GM18858 (cell line): ENCODE measurements at regions not wholly inside any gene's neighbourhood (a gene's known extent, or its start where the extent isn't known, plus 50 kb on each side); places are given as distances from the start of the nearest gene placed in this dataset.
"Not testable (repeated sequence)": the region's sequence is repeated elsewhere in the genome, so short reads cannot be mapped to it uniquely, and the experiment has no call there.

Experiments used
- ATAC-seq: cut with Tn5 transposase; IDR thresholded peaks from one replicate; pipeline ENCODE4 v1.9.1; 2021; ENCODE audit not compliant: unreplicated experiment

DNA sequence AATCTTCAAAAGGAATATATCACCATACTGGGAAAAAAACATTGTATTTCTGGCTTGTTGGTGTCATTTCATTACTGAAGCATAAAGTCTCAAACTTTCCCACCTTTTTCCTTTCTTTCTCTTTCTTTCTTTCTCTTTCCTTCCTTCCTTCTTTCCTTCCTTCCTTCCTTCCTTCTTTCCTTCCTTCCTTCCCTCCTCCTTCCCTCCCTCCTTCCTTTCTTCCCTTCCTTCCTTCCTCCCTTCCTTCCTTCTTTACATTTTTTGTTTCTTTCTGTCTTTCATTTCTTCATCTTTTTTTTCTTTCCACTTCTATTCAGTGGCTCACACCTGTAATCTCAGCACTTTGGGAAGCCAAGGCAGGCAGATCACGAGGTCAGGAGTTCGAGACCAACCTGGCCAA, 1160.7 kb downstream of the PCDH7 start:
- not testable (repeated sequence) for ATAC-seq

DNA sequence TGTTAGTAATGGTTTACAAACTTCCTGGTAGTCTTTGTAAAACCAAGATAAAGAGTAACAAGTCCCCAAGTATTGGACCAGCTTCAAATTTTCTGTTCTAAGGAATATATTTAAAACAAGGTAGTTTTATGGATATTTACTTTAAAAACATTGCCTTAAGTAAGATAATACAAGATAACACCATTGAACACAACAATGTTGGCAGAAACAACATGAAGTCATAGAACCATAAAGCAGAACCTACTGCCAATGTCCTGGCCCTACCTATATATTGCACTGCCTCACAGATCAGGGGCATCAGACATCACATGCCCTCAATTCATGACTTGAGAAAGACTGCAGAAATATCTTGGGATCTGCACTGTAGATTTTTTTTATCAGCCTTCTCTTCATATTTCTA, 1176.2 kb downstream of the PCDH7 start:
- no peak for ATAC-seq

DNA sequence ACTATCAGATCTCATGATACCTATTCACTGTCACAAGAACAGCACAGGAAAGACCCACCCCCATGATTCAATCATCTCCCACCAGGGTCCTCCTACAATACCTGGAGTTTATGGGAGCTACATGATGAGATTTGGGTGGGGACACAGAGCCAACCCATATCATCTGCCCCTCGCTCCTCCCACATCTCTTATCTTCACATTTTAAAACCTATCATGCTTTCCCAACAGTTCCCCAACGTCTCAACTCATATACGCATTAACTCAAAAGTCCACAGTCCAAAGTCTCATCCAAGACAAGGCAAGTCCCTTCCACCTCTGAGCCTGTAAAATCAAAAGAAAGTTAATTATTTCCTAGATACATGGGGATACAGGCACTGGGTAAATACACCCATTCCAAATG, 1185.2 kb downstream of the PCDH7 start:
- ATAC-seq: no peak

DNA sequence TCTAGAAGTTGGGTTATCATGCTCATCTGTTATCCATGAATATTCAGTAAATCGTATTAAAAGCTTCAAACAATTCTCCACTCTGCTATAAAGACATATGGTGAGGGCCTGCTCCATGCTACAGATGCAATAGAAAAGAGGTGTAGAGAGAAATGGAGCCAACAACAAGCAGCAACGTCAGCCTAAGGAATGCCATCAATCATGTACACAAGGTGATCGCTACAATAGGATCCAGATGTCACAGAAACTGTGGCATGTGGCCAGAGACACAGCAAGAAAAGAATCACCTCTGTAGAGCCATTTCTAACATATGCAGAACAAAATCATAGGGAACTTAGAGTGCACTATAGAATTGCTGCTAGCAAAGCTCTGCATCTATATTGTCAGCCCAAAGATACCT, 1188.1 kb downstream of the PCDH7 start:
- no peak for ATAC-seq

DNA sequence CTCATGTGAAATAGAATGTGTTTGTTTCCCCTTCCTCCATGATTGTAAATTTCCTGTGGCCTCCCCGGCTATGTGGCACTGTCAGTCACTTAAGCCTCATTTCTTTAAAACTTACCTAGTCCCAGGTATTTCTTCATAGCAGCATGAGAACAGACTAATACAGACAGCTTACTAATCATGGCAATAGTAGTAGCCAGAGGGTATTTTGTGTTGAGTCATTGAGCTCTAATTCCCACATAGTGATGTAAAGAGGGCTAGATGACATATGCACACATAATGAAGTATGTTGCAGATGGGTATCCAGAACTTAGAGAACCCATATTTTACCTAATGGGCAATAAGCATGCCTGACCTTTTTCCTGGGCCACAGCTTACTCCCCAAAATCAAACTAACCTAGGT, 1197.2 kb downstream of the PCDH7 start:
- ATAC-seq: no peak

DNA sequence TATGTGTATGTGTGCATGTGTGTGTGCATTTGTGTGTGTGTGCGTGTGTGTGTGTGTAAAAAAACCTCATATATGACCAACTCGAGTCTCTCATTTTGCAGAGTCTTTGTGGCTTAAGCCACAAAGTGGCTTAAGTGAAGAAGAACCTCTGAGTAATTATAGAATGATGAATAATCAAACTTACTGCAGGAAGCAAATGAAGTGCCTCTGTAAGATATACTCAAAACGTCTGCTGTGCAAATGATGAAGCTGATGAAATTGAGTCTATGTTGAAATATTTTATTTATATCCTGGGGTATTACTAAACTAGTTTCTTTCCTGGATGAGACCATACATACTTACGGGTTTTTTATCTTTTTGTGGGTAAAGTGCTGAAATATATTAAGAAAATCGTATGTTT, 1198.7 kb downstream of the PCDH7 start:
- no peak for ATAC-seq

DNA sequence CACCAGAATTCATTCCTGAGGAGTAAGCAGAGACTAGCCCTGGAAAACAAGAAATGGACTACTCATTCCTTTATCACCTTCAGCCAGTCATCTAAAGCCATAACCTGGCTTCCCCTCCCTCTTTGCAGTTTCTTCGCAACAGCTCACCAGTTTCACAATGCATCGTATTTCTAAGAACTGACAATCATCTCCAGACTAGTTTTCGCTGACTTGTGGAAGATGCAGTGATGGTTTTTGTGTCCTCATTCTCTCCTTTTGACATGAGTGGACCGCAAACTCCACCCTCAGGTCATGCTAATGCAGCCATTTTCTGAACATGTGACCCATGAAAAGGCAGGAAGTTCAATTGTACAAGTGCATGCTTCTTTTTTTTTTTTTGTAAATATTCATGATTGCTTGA, 1203.5 kb downstream of the PCDH7 start:
- ATAC-seq: no peak

DNA sequence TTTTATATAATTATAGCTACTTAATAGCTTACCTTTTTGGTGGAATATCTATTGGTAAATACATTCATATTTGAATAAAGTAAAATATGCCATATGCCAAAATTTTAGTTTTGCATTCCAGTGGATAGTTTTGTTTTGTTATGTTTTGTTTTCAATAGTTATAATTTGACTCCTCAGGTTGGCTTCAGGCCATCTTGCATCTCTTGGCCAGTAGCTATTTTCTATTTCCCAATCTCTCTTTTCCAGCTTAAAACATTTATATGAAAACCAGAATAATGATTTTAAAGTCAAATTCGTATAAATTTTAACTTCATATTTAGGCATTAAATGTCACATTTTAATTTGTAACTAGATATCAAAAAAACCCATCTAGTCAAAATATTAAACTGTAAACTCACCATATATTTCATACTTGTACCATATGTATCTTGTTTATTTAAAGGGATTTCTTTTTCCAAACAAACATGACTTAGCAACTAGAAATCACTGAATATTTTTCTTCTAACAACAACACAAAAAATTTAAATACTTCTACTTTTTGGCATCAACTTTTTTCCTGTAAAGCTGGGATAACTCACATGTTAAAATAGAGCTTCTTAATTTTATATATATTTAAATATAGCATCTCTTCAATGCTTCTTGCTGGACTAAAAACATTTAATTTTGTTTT, 1209.6 kb downstream of the PCDH7 start:
- no peak for ATAC-seq

DNA sequence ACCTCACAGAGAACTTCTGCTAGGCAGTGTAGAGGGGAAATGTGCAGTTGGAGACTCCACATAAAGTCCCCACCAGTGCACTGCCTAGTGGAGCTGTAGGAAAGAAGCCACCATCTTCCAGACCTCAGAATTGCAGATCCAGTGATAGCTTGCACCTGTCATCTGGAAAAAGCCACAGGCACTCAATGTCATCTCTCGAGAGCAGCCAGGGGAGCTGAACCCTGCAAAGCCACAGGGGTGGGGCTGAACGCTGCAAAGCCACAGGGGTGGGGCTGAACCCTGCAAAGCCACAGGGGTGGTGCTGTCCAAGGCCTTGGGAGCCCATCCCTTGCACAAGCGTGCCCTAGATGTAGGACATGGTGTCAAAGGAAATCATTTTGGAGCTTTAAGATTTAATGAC, 1226.3 kb downstream of the PCDH7 start:
- no peak for ATAC-seq

DNA sequence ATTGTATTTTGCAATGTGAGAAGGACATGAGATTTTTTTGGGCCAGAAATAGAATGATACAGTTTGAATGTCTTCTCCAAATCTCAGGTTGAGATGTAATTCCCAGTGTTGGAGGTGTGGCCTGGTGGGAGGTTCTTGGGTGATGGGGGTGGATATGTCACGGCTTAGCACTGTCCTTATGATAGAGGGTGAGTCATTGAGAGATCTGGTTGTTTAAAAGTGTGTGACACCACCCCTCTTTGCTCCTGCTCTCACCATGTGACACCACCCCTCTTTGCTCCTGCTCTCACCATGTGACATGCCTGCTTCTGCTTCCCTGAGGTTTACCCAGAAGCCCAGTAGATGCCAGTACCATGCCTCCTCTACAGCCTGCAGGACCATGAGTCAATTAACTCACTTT, 1226.9 kb downstream of the PCDH7 start:
- no peak for ATAC-seq

DNA sequence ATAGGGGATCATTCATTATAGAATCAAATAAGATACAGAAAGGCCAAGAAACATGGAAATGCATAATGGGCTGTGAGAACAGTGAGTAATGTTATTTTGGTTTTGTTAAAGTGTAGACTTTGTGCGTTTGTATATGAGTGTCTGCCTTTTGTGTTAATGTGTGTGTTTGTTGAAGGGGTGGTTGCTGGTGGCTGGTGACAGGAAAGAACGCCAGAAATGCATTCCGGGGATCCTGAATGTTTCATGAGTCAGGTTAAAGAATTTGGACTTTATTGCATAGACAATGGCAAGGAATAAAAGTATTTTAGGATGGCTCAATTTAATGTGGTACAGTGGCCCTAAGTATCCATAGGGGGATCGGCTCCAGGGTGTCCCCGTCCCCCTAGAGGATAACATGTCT, 1228.9 kb downstream of the PCDH7 start:
- ATAC-seq: no peak

DNA sequence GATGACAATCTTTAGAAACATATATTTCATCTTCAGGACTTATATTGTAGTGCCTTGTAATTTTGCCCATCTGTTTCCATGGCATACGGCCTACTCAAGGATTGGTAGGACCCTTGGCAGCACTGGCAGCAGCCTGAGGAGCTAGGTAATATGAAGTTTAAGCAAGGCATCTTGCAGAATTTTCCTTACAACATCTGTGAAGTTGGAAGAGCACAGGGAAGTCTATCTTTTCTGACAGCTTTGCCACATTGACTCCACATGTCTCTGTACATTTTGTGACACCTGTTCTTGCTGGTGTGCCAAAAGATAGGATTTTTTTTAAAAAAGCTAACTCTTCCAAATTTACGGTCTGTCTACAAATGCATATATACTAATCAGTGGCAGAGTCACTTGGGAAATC, 1235.2 kb downstream of the PCDH7 start:
- ATAC-seq: no peak

DNA sequence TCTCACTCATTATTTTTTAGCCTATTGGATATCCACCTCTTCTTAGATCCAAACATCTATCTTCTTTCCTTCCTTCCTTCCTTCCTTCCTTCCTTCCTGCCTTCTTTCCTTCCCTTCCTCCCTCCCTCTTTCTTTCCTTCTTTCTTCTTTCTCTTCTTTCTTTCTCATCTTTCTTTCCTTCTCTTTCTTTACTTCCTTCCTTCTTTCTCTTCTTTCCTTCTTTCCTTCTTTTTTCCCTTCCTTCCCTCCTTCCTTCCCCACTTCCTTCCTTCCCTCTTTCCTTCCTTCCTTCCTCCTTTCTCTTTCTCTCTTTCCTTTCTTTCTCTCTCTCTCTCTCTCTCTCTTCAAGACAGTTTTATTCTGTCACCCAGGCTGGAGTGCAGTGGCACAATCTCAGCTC, 1239.8 kb downstream of the PCDH7 start:
- ATAC-seq: no peak

DNA sequence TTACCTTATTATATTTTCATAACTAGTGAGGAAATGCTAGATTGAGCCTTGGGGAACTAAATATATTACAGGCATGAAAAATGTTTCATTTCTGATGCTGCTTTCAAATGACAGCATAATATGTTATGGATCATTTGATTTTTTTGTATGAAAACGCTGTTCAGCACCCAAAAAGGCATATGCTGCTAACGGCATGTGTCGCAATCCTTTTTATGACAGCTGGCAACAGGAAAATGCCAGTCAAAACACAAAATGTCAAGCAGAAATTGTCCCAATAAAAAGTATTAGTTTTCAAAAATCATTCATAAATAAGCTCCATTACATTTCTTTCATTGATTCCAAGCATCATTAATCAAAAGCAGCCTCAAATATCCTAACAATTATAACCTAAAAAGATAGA, 1244.5 kb downstream of the PCDH7 start:
- no peak for ATAC-seq

DNA sequence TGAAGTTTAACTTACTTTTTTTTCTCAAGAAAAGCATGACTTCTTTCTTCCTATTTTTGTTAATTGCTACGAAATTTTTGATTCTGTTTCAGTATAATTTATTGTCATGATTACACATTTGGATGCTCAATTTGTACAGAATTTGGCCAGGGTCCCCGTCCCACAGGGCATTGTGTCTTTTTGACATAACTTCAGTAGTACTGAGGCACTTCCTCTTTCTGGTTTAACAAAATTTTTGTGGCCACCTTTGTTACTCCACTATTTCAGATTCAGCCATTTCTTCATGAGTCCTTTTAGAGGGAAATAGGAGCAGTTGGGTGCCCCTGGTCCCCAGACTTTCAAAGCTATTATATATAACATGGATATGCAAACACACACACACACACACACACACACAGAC, 1248.7 kb downstream of the PCDH7 start:
- ATAC-seq: no peak

DNA sequence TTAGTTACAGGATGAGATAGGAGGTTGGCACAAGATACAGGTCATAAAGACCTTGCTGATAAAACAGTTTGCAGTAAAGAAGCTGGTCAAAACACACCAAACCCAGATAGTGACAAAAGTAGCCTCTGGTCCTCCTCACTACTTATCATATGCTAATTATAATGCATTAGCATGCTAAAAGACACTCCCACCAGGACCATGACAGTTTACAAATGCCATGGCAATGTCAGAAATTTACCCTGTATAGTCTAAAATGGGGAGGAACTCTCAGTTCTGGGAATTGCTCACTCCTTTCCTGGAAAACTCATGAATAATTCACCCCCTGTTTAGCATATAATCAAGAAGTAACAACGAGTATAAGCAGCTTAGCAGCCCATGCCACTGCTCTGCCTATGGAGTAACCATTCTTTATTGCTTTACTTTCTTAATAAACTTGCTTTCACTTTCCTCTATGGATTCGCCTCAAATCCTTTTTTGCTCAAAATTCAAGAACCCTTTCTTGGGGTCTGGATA, 1254.4 kb downstream of the PCDH7 start:
- ATAC-seq: no peak

DNA sequence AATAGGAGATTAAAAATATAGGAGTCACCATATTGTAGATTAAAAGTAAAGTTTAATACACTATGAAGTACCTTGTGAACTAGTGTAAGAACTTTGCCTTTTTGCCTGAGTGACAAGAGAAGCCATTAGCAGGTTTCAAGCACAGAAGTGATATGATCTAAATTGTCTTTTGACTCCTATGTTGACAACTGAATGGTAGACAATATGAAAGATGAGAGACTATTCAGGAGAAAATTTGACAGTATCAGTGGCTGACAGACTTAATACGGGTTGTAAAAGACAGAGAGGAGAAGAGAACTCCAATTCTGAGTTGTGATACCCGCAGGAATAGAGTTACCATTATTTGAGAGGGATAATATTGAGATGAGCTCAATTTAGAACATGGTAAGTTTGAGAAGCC, 1259.8 kb downstream of the PCDH7 start:
- ATAC-seq: no peak

DNA sequence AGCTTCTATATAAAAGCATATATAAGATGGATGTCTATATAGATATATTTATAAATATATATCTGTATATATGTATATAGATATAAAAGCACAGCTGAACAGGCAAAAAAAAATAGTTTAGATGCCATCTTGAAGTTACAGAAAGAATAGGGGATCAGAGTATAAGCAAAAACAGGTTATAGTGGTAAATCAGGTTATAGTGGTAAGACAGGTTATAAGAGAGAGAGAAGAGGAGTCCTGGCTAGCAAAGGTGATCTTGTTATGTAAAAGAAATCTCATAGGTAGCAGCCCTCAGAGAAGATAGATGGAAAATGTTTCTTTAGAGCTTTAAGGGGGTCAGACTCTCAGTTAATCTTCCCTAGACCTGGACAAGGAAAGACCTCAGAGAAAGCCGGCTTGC, 1263.1 kb downstream of the PCDH7 start:
- no peak for ATAC-seq

DNA sequence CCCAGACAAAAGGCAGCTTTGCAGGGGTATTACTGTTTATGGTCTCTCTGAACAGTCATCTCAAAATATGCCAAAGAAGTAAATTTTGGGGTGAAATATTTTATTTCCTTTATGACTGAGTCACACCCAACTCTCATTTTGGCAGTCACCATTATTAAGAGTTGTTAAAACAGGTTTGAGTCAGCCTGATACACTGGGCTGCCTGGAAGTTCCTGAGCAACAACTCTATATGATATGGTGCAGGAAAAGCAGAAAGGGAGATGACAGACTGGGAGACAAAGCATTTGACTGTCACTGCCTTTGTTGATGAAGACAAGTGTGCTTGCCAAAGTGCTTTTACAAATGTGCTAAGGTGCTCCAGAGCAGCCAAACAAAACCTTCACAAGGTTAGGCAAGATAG, 1263.5 kb downstream of the PCDH7 start:
- ATAC-seq: no peak

DNA sequence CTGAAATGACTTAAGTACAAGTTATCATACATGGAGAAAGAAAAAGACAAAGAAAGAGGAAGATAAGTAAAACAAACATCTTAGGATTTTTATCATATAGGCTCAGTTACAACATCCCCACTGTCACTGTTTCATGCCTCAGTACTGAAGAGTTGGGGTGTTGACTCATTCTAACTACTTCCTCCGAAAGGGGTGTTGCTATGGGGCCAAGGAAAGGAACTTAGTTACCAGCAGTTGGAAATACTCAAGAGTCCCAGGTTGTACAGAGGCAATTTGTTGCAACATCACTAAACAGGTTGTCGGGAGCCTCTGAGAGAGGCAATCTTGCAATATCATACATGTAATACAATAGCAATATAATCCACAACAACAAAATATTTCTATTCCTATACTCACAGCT, 1264.7 kb downstream of the PCDH7 start:
- no peak for ATAC-seq

DNA sequence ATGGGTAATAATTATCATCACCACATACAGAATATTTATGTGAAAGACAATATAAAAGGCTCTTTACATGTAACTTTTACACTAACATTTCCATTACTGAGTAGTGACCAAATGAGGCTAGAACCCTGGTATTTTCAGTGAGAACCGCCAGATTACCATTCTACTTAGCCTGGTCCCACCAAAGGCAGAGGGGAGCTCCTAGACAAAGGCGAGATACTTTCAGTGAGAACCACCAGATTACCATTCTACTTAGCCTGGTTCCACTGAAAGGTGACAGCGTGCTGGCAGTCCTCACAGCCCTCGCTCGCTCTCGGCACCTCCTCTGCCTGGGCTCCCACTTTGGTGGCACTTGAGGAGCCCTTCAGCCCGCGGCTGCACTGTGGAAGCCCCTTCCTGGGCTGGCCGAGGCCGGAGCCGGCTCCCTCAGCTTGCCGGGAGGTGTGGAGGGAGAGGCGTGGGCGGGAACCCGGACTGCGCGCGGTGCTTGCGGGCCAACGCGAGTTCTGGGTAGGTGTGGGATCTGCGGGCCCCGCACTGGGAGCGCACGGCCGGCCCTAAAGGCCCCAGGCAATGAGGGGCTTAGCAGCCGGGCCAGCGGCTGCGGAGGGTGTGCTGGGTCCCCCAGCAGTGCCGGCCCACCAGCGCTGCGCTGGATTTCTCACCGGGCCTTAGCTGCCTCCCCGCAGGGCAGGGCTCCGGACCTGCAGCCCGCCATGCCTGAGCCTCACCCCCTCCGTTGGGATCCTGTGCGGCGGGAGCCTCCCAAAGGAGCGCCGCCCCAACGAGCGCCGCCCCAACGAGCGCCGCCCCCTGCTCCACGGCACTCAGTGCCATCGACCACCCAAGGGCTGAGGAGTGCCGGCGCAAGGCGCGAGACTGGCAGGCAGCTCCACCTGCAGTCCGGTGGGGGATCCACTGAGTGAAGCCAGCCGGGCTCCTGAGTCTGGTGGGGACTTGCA, 1276.1 kb downstream of the PCDH7 start:
- ATAC-seq: no peak

DNA sequence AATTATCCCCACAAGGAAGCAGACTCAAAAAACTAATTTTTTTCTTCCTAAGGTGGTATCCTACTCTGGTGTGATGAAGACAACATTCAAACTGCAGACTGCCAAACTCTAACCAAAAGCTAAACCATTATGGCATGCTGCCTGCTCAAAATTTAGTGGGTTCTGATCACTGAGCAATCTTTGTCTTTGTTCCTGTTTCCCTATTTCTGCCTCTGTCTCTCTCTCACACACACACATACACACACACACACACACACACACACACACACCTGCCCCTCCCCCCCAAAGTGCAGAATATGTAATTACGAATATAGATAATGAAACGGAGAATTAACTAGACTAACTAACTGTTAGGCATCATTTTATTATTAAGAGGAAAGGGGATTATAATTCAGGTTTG, 1278.6 kb downstream of the PCDH7 start:
- no peak for ATAC-seq
